ENCODE measurements at regions not wholly inside any gene's neighbourhood (a gene's known extent, or its start where the extent isn't known, plus 50 kb on each side); places are given as distances from the start of the nearest gene placed in this dataset.

DNA sequence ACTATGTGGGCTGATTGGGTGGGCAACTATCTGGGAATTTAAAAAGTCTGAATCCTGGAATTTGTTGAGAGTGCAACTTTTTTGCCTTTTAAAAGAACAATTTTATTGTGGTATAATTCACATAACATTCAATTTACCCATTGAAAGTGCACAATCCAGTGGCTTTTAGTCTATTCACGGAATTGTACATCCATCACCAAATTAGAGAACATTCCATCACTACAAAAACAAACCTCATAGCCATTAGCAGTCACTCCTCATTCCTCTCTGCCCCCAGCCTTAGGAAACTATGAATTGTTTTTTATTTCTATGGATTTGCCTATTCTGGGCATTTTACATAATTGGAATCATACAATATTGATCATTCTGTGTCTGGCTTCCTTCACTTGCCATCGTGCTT, 101.8 kb upstream of the ALDH1A3 start:
- no peak for DNase-seq (ENCODE audit: low read depth)
- H3K4me3 ChIP-seq (ENCODE audit: control insufficient read depth, low read depth, low read length), result no peak overlapping the region
- TF ChIP-seq, protein P1, sequence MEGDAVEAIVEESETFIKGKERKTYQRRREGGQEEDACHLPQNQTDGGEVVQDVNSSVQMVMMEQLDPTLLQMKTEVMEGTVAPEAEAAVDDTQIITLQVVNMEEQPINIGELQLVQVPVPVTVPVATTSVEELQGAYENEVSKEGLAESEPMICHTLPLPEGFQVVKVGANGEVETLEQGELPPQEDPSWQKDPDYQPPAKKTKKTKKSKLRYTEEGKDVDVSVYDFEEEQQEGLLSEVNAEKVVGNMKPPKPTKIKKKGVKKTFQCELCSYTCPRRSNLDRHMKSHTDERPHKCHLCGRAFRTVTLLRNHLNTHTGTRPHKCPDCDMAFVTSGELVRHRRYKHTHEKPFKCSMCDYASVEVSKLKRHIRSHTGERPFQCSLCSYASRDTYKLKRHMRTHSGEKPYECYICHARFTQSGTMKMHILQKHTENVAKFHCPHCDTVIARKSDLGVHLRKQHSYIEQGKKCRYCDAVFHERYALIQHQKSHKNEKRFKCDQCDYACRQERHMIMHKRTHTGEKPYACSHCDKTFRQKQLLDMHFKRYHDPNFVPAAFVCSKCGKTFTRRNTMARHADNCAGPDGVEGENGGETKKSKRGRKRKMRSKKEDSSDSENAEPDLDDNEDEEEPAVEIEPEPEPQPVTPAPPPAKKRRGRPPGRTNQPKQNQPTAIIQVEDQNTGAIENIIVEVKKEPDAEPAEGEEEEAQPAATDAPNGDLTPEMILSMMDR (conservative IDR thresholded peaks at IDR 0.05; ENCODE audit: control insufficient read depth, insufficient read depth, low read depth, low read length), result no peak

DNA sequence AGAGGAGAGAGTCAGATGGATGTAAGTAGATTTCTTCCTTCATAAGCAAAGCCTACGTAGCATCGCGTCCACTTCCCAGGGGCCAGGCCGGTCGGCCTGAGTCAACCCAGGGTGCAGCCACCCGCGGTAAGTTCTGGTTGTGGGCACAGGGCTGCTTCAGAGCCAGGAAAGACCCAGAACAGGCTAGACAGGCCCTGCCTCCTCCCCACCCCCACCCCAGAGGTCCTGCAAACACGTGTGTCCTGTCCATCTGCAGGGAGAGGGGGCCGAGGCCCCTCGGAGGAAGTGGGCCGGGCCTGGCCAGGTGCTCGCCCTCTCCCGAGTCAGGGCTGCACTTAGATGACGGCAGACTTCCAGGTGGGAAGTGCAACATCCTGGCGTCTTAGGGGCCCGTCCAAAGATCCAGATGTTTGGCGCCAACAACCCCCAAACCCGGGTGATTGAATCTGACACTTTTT, 100.8 kb upstream of the ALDH1A3 start:
- TF ChIP-seq, protein P1 (conservative IDR thresholded peaks at IDR 0.05; ENCODE audit: control insufficient read depth, insufficient read depth, low read depth, low read length), result no peak

DNA sequence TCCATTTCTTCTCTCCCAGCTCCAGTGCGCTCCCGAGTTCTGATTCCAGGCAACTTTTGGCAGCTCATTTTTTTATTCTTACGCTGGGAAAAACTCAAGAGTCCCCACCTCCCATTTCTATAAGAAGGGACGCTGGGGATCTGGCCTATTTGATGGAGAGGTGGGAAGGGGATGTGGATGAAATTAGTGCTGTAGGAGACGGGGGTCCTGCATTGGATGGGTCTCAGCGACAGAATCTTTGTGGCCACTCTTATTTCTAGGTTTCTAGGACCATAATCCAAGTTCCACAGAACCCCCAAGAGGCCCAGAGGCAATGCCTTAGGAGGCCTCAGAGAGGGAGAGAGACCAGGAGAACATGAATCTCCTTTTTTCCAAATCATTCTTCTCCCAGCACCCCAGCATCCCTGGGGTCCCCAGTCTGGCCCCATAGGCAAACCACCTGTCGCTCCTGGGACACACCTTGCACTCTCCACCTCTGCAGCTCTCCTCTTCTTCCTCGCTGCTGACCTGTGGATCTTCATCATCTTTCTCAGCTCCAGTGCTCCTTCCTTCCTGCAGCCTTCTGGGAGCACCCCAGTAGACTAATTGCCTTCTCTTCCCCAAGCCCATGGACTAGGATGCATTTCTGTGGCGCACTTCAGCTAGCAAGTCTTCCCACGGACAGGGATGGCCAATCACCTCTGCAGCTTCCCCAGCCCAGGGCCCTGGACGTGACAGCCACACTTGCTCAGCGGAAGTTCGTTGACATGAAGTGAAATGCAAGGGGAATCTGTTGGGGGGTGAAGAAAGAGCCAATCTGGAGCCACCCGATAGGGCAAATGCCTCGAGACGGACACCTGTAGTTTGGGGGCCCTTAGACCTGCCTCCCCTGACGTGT, 100.1 kb upstream of the ALDH1A3 start:
- H3K4me3 ChIP-seq (ENCODE audit: control insufficient read depth, low read depth, low read length), result no peak overlapping the region
- no peak for DNase-seq (ENCODE audit: low read depth)
- TF ChIP-seq, protein P1 (conservative IDR thresholded peaks at IDR 0.05; ENCODE audit: control insufficient read depth, insufficient read depth, low read depth, low read length), result no peak

More for the DNA sequence above, 100.8 kb upstream of the ALDH1A3 start:
- H3K4me3 ChIP-seq (ENCODE audit: control insufficient read depth, low read depth, low read length), result no peak overlapping the region
- no peak for DNase-seq (ENCODE audit: low read depth)

DNA sequence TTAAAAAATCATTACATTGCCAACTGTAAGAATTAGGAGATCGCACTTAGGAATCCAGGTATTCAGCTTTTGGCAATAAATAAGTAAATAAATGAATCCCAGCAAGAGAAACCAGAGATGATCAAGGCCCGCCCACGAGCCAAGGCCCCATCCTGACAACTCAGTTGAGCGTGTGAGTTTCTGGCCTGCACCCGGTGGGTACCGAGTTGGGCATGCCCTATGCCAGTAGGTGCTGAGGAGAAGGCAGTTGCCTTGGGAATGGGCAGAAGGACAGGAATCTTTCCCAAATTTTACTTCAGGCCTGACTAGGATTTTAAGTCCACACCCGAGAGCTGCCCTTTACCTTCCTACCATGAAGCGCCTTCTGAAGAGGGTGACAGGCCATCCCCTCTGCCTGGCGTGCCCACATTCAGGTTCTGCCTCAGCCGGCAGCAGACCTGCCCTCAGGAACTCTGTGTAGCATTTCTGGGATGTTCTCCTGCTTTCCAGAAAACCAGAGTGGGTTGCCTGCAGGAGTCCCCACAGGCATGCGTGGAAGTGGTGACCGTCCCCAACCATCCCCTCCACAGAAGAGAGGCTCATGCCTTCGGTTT, 99.3 kb upstream of the ALDH1A3 start:
- no peak overlapping the region for H3K4me3 ChIP-seq (ENCODE audit: control insufficient read depth, low read depth, low read length)
- no peak for DNase-seq (ENCODE audit: low read depth)
- TF ChIP-seq, protein P1 (conservative IDR thresholded peaks at IDR 0.05; ENCODE audit: control insufficient read depth, insufficient read depth, low read depth, low read length), result no peak

DNA sequence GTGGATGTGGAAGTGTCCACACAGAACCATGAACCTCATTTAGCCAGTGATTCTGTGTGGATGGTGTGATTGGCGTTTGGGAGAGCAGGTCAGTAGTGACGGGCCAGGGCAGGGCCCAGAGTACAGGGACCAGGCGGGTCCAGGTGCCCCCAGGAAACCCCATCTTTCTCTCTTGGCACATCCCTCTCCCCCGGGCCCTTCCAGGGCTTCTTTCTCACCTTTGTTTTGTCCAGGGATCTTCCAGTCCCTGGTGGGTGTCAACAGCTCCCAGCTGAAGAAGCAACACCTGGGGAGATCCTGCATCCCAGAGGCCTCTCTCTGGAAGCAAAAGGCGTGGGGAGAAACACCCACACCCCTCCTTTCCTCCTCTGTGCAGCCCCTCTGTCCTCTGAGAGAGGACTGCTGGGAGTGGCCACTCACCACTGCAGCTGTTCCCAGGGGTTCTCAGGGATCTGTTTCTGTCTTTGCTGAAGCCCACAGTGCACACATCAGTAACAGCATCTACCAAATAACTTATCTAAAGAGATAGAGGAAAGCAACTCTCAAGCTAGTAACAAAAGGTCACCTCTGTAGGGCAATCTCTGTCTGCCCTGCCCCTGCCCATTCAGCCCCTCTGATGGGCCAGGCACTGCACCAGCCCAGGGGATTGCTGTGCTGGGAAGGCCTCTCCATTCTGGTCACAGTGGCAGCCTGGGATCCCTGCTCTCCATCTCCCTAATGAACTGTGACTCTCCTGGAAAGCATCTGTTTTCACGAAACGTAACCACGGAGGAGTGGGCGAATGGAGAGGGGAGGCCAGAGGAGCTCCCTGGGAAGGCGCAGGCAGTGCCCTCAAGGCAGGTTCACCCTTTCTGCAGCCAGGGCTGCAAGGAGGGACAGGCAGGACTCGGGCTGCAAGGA, 98.3 kb upstream of the ALDH1A3 start:
- TF ChIP-seq, protein P1 (conservative IDR thresholded peaks at IDR 0.05; ENCODE audit: control insufficient read depth, insufficient read depth, low read depth, low read length), result no peak
- H3K4me3 ChIP-seq (ENCODE audit: control insufficient read depth, low read depth, low read length), result no peak overlapping the region
- DNase-seq (ENCODE audit: low read depth), result no peak

DNA sequence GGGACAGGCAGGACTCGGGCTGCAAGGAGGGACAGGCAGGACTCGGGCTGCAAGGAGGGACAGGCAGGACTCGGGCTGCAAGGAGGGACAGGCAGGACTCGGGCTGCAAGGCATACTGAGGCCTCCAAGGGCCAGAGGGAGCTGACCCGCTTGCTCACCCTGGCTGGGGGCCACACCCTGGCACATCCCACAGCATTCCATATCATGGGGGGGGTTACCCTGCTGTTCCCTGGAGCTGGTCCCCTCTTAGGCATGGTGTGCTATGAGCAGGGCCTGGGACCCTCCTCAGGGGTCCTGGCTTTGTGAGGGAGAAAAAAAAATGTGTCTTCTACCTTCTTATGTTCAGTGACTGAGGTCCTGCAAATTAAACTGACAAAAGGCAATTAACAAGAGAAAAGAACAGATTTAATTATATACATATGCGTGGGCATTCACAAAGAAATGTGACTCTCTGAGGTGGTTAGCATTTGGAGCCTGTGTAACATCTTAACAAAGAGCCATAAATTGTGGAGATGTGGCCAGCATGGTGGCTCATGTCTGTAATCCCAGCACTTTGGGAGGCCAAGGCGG, 97.6 kb upstream of the ALDH1A3 start:
- no peak overlapping the region for H3K4me3 ChIP-seq (ENCODE audit: control insufficient read depth, low read depth, low read length)
- TF ChIP-seq, protein P1 (conservative IDR thresholded peaks at IDR 0.05; ENCODE audit: control insufficient read depth, insufficient read depth, low read depth, low read length), result no peak
- DNase-seq (ENCODE audit: low read depth), result no peak

Measured in fibroblast of mammary gland (primary cell).